SIG-M5 (cell line): ENCODE measurements at regions not wholly inside any gene's neighbourhood (a gene's known extent, or its start where the extent isn't known, plus 50 kb on each side); places are given as distances from the start of the nearest gene placed in this dataset.

ENCODE experiments used
- DNase-seq: peaks from one replicate; lab custom pipeline; 2025; lab: John Stamatoyannopoulos, UW

GRCh38 chr20:52864916-52865605 is 107.1 kb upstream of the TSHZ2 start:
- DNase-seq = no peak

GRCh38 chr20:52859156-52859876 is 112.8 kb upstream of the TSHZ2 start:
- DNase-seq = no peak

GRCh38 chr20:52852714-52853113 is 119.4 kb upstream of the TSHZ2 start:
- no peak for DNase-seq

- DNase-seq = no peak
These were observed 124.3 kb upstream of the TSHZ2 start for GRCh38 chr20:52847731-52848359.

- DNase-seq = no peak
These were observed 125.0 kb upstream of the TSHZ2 start for GRCh38 chr20:52847029-52847660.

- no peak for DNase-seq
These were observed 127.1 kb upstream of the TSHZ2 start for GRCh38 chr20:52845044-52845443.

- DNase-seq = no peak
These were observed 128.7 kb upstream of the TSHZ2 start for GRCh38 chr20:52843425-52843824.

- DNase-seq = no peak
These were observed 131.2 kb upstream of the TSHZ2 start for GRCh38 chr20:52841003-52841402.

GRCh38 chr20:52840041-52840440 is 132.1 kb upstream of the TSHZ2 start:
- DNase-seq = no peak

- DNase-seq = no peak
These were observed 133.5 kb upstream of the TSHZ2 start for GRCh38 chr20:52838510-52839241.

- DNase-seq = no peak
These were observed 134.8 kb upstream of the TSHZ2 start for GRCh38 chr20:52837378-52837777.

- no peak for DNase-seq
These were observed 138.3 kb upstream of the TSHZ2 start for GRCh38 chr20:52833901-52834300.

GRCh38 chr20:52832151-52832774 is 139.9 kb upstream of the TSHZ2 start:
- DNase-seq = no peak

GRCh38 chr20:52830598-52830997 is 141.6 kb upstream of the TSHZ2 start:
- no peak for DNase-seq

- no peak for DNase-seq
These were observed 143.0 kb upstream of the TSHZ2 start for GRCh38 chr20:52829111-52829510.

- no peak for DNase-seq
These were observed 144.0 kb upstream of the TSHZ2 start for GRCh38 chr20:52828199-52828598.

GRCh38 chr20:52826722-52827121 is 145.4 kb upstream of the TSHZ2 start:
- DNase-seq = no peak

GRCh38 chr20:52826321-52826720 is 145.8 kb upstream of the TSHZ2 start:
- DNase-seq = no peak

- DNase-seq = no peak
These were observed 147.5 kb upstream of the TSHZ2 start for GRCh38 chr20:52824494-52825216.

GRCh38 chr20:52823303-52823702 is 148.9 kb upstream of the TSHZ2 start:
- no peak for DNase-seq
